ENCODE measurements at regions not wholly inside any gene's neighbourhood (a gene's known extent, or its start where the extent isn't known, plus 50 kb on each side); places are given as distances from the start of the nearest gene placed in this dataset.

DNA sequence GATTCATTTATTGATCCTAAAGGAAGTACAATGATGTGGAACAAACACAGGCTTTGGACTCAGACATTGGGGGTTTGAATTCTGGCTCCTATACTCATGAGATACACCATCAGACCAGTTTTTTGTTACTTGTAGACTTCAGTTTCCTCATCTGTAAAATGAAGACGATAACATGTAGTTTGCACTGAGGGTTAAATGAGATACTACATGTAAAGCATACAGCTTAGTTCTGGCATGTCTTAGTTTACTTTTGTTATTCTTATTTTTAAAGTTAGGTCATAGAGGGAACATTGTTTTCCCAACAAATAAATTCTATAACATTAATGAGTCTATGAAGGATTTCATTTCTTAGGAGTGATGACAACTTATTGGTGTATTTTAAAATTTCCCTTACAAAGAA, 183.5 kb upstream of the FAM3C start:
- intact Hi-C loops (cut with DNase I; ENCODE audit: low total_unique reads): no loop called here
- no peak overlapping the region for H3K4me3 ChIP-seq
- H3K4me1 ChIP-seq: peaks cover 0 to 6% (median 2%) of the 10 kb centered on the region in 4 donors
- H3K27ac ChIP-seq: no peak overlapping the region
- H3K27me3 ChIP-seq: no peaks in the 10 kb centered on the region
- WGBS, 5 donors: 92 to 100% (median 96%) methylated on average over 1 of the region's 1 CpG
- no peaks in the 10 kb centered on the region for H3K36me3 ChIP-seq
- DNase-seq: no peak
- H3K9me3 ChIP-seq: no peaks in the 10 kb centered on the region
- TF ChIP-seq, protein P1, sequence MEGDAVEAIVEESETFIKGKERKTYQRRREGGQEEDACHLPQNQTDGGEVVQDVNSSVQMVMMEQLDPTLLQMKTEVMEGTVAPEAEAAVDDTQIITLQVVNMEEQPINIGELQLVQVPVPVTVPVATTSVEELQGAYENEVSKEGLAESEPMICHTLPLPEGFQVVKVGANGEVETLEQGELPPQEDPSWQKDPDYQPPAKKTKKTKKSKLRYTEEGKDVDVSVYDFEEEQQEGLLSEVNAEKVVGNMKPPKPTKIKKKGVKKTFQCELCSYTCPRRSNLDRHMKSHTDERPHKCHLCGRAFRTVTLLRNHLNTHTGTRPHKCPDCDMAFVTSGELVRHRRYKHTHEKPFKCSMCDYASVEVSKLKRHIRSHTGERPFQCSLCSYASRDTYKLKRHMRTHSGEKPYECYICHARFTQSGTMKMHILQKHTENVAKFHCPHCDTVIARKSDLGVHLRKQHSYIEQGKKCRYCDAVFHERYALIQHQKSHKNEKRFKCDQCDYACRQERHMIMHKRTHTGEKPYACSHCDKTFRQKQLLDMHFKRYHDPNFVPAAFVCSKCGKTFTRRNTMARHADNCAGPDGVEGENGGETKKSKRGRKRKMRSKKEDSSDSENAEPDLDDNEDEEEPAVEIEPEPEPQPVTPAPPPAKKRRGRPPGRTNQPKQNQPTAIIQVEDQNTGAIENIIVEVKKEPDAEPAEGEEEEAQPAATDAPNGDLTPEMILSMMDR (IDR thresholded peaks at IDR 0.05): no peak
- no peak for TF ChIP-seq EP300 (IDR thresholded peaks at IDR 0.05)
- no peak for TF ChIP-seq POLR2A (IDR thresholded peaks at IDR 0.05)
- no peak for TF ChIP-seq POLR2AphosphoS5 (IDR thresholded peaks at IDR 0.05)

DNA sequence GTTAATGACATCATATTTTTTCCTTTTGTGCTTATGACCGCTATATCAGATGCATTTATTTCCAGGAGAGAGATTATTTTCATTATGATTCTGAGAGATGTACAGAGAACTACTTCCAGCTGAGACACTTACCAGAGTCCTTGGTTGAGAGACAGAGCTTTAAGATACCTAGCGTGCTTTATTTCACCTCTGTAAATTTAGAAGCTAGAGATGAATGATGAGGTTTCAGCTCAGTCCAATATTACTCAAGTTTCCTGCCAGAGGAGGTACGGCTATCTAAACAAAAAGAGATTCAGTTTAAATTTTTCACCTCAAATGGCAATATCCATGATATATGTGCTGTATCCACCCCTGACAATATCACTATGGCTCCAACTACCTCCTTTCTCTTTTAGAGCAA, 182.6 kb upstream of the FAM3C start:
- intact Hi-C loops (cut with DNase I; ENCODE audit: low total_unique reads): no loop called here

DNA sequence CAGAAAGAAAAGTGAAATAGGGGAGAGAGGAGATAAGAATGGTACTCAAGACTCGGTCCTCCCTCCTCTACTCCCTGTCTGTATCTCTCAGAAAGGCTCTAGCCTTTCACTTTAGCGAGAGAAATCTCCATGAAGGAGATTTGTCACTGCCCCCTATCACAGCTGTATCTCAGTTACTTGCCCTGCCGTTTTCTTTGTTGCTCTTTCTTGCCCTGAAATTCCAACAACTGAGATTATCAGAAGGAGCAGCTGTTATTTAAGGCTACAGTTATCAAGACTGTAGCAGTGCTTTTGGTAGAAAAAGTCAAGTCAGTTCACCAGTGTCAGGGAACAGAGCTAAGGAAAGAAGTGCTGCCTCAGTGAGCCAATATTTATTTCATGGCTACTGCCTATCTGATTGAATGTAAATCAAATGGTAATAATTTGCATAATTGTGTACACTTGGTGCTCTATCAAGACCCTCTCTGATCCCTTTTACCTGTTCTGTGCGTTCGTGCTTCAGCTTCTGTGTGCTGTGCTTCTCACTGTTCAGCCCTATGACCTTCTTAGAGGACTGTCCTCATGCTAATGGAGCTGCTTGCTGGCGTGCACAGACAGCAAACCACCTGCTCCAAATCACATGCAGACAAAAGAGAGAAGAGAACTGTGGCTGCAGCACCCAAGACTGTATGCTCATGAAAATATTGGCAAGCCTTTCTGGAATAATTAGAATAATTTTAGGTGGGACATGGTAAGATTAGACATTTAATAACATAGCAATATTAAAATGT, 180.2 kb upstream of the FAM3C start:
- Histone ChIP-seq H3K27me3 (no peaks in the 10 kb centered on the region), H3K27ac (no peak overlapping the region), H3K4me3 (no peak overlapping the region), H3K9me3 (no peaks in the 10 kb centered on the region), H3K4me1 (peaks cover 0 to 6% (median 0%) of the 10 kb centered on the region in 4 donors), H3K36me3 (no peaks in the 10 kb centered on the region)
- TF ChIP-seq POLR2A (IDR thresholded peaks at IDR 0.05) (no peak), EP300 (IDR thresholded peaks at IDR 0.05) (no peak), POLR2AphosphoS5 (IDR thresholded peaks at IDR 0.05) (no peak)
- TF ChIP-seq, protein P1 (IDR thresholded peaks at IDR 0.05): no peak
- DNase-seq: no peak
- 16 to 36% (median 28%) methylated on average over 6 of the region's 6 CpGs for WGBS, 5 donors
- intact Hi-C loops (cut with DNase I; ENCODE audit: low total_unique reads): no loop called here

More for the DNA sequence above, 182.6 kb upstream of the FAM3C start:
- Histone ChIP-seq H3K4me3 (no peak overlapping the region), H3K27me3 (no peaks in the 10 kb centered on the region), H3K27ac (no peak overlapping the region), H3K9me3 (no peaks in the 10 kb centered on the region), H3K36me3 (no peaks in the 10 kb centered on the region), H3K4me1 (peaks cover 0 to 6% (median 2%) of the 10 kb centered on the region in 4 donors)
- no peak for DNase-seq
- WGBS, 5 donors: 54 to 84% (median 61%) methylated on average over 3 of the region's 3 CpGs
- TF ChIP-seq POLR2AphosphoS5 (IDR thresholded peaks at IDR 0.05) (no peak), POLR2A (IDR thresholded peaks at IDR 0.05) (no peak)

DNA sequence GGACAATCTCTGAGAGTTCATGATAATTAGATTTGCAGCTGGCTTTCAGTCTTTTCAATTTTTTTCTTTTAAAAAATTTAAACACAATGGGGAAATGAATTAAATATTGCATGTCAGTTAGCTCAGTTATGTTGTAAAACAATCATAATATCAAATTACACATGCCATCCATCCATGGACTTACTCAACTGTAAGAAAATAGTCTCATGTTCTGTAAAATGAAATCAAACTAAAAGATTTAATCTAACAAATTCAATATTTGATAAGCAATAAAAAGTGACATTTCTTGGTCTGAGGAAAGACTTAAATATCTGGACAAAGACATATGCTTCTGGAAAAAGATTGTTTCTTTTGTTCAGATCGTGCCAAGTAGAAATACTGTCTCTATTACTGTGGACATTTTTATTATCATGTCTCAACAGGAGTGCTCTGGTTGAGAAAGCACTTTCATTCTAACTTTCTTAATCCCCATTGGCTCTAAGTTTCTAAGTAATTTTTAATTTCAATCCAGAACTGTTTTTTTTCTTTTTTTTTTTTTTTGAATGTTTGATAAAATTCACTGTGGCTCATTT, 179.2 kb upstream of the FAM3C start:
- no peak overlapping the region for H3K27ac ChIP-seq
- TF ChIP-seq, protein P1 (IDR thresholded peaks at IDR 0.05): no peak
- TF ChIP-seq POLR2A (IDR thresholded peaks at IDR 0.05) (no peak), EP300 (IDR thresholded peaks at IDR 0.05) (no peak), POLR2AphosphoS5 (IDR thresholded peaks at IDR 0.05) (no peak)
- H3K27me3 ChIP-seq: no peaks in the 10 kb centered on the region
- no peaks in the 10 kb centered on the region for H3K9me3 ChIP-seq
- H3K4me1 ChIP-seq: peaks cover 0 to 6% (median 0%) of the 10 kb centered on the region in 4 donors
- intact Hi-C loops (cut with DNase I; ENCODE audit: low total_unique reads): no loop called here
- no peak overlapping the region for H3K4me3 ChIP-seq
- no peaks in the 10 kb centered on the region for H3K36me3 ChIP-seq
- 60 to 75% (median 68%) methylated on average over 1 of the region's 1 CpG for WGBS, 5 donors
- no peak for DNase-seq

DNA sequence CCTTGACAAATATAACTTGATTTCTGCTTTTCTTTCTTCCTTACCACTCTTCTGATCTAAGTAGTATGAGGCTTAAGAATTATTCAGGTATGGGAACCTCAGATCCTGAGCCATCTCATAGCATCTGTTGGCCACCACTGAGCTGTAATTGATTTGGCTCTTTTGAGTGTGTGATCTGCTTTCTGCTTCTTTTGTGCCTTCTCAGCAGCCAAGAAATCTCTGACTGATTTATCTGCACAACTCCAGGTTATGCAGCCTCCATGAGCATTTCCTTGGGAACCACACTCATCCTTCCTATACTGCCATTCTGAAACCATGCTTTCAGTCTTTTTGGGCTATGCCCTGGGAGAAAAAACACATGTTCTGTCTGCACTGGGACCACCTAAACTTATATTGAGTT, 178.0 kb upstream of the FAM3C start:
- no peak overlapping the region for H3K27ac ChIP-seq

More for the DNA sequence above, 178.0 kb upstream of the FAM3C start:
- TF ChIP-seq POLR2A (IDR thresholded peaks at IDR 0.05) (no peak), POLR2AphosphoS5 (IDR thresholded peaks at IDR 0.05) (no peak), EP300 (IDR thresholded peaks at IDR 0.05) (no peak)
- TF ChIP-seq, protein P1 (IDR thresholded peaks at IDR 0.05): no peak
- peaks cover 0 to 6% (median 0%) of the 10 kb centered on the region in 4 donors for H3K4me1 ChIP-seq
- DNase-seq: no peak
- no peaks in the 10 kb centered on the region for H3K36me3 ChIP-seq
- H3K9me3 ChIP-seq: no peaks in the 10 kb centered on the region
- intact Hi-C loops (cut with DNase I; ENCODE audit: low total_unique reads): no loop called here
- no peak overlapping the region for H3K4me3 ChIP-seq
- no peaks in the 10 kb centered on the region for H3K27me3 ChIP-seq

Data from stomach (tissue), 8 donors.